HEK293 (cell line): ENCODE measurements at regions not wholly inside any gene's neighbourhood (a gene's known extent, or its start where the extent isn't known, plus 50 kb on each side); places are given as distances from the start of the nearest gene placed in this dataset.

Experiments
- CTCF ChIA-PET: fragments of 350-600 bp; formaldehyde crosslinking; extraction: SDS; loops from one replicate; lab custom pipeline; 2021; ENCODE audit warnings: antibody characterized with exemption; lab: Yijun Ruan, JAX
- POLR2A ChIA-PET: fragments of 300-600 bp; formaldehyde crosslinking; extraction: SDS; loops from one replicate; lab custom pipeline; 2020; ENCODE audit warnings: antibody characterized with exemption, inconsistent platforms; lab: Yijun Ruan, JAX
- H3K27ac ChIP-seq: fragments of 200-500 bp; sonication (Bioruptor generic); 2 replicates; pipeline ENCODE4 v1.5.1; 2014; ENCODE audit warnings: low read depth, low read length, control low read depth, inconsistent platforms; ENCODE audit errors: extremely low read depth
- H3K36me3 ChIP-seq, 2 experiments: fragments of 200-500 bp in 1 of 2; sonication (Bioruptor generic) in 1 of 2; 1 replicate in 1 of 2; 2 replicates in 1 of 2; pipeline ENCODE4 v1.5.1; 2014 to 2017; ENCODE audit warnings: inconsistent platforms in 2 of 2, low read length in 2 of 2; ENCODE audit not compliant: control insufficient read depth in 2 of 2, insufficient read depth in 1 of 2
- H3K4me1 ChIP-seq: fragments of 200-500 bp; sonication (Bioruptor generic); 2 replicates; pipeline ENCODE4 v1.5.1; 2014; ENCODE audit warnings: mild to moderate bottlenecking, low read length, inconsistent platforms; ENCODE audit not compliant: control insufficient read depth, insufficient read depth
- H3K4me3 ChIP-seq: 2 replicates; pipeline ENCODE4 v1.5.1; 2011; ENCODE audit warnings: low read depth, mild to moderate bottlenecking, control low read depth, low read length, moderate library complexity
- H3K9me3 ChIP-seq: fragments of 200-500 bp; sonication (Bioruptor generic); 2 replicates; pipeline ENCODE4 v1.5.1; 2014; ENCODE audit warnings: low read depth, low read length, inconsistent platforms; ENCODE audit not compliant: control insufficient read depth, insufficient read depth
- IKZF3 ChIP-seq: fragments of 450-650 bp; IDR thresholded peaks from 2 replicates; pipeline ENCODE4 v1.5.0; 2018; ENCODE audit warnings: missing biosample characterization, mild to moderate bottlenecking, missing genetic modification characterization, moderate library complexity
- KLF16 ChIP-seq: fragments of 450-650 bp; formaldehyde crosslinking; IDR thresholded peaks from 2 replicates; pipeline ENCODE4 v1.5.1; 2017; ENCODE audit warnings: missing biosample characterization, missing genetic modification characterization
- PRDM1 ChIP-seq: fragments of 450-650 bp; formaldehyde crosslinking; IDR thresholded peaks from 2 replicates; pipeline ENCODE4; 2016; ENCODE audit warnings: missing biosample characterization, missing genetic modification characterization
- PRDM10 ChIP-seq: fragments of 450-650 bp; formaldehyde crosslinking; IDR thresholded peaks from 2 replicates; pipeline ENCODE4 v1.5.1; 2016; ENCODE audit warnings: missing biosample characterization, missing genetic modification characterization
- PRDM2 ChIP-seq: fragments of 450-650 bp; formaldehyde crosslinking; IDR thresholded peaks from 2 replicates; pipeline ENCODE4 v1.5.1; 2016; ENCODE audit warnings: missing biosample characterization, missing genetic modification characterization, borderline replicate concordance
- ZBTB1 ChIP-seq: fragments of 450-650 bp; formaldehyde crosslinking; IDR thresholded peaks from 2 replicates; pipeline ENCODE4 v1.5.1; 2016; ENCODE audit warnings: missing biosample characterization, missing genetic modification characterization
- ZIC2 ChIP-seq: fragments of 450-650 bp; formaldehyde crosslinking; IDR thresholded peaks from 2 replicates; pipeline ENCODE4 v1.5.1; 2016; ENCODE audit warnings: missing biosample characterization, missing genetic modification characterization
- ZNF112 ChIP-seq: fragments of 450-650 bp; formaldehyde crosslinking; IDR thresholded peaks from 2 replicates; pipeline ENCODE4 v1.5.0; 2017; ENCODE audit warnings: missing biosample characterization, missing genetic modification characterization
- ZNF114 ChIP-seq: fragments of 450-650 bp; formaldehyde crosslinking; IDR thresholded peaks from 2 replicates; pipeline ENCODE4 v1.5.0; 2017; ENCODE audit warnings: missing biosample characterization, missing genetic modification characterization
- ZNF138 ChIP-seq: fragments of 450-650 bp; formaldehyde crosslinking; IDR thresholded peaks from 2 replicates; pipeline ENCODE4 v1.5.1; 2016; ENCODE audit warnings: missing biosample characterization, missing genetic modification characterization, borderline replicate concordance
- ZNF140 ChIP-seq: fragments of 450-650 bp; formaldehyde crosslinking; IDR thresholded peaks from 2 replicates; pipeline ENCODE4 v1.5.1; 2016; ENCODE audit warnings: missing biosample characterization, missing genetic modification characterization
- ZNF19 ChIP-seq: fragments of 450-650 bp; formaldehyde crosslinking; IDR thresholded peaks from 2 replicates; pipeline ENCODE4; 2016; ENCODE audit warnings: missing biosample characterization, missing genetic modification characterization, low read depth
- ZNF2 ChIP-seq: fragments of 450-650 bp; formaldehyde crosslinking; IDR thresholded peaks from 2 replicates; pipeline ENCODE4 v1.5.1; 2016; ENCODE audit warnings: missing biosample characterization, missing genetic modification characterization
- ZNF266 ChIP-seq: fragments of 450-650 bp; formaldehyde crosslinking; IDR thresholded peaks from 2 replicates; pipeline ENCODE4 v1.5.1; 2016; ENCODE audit warnings: missing biosample characterization, missing genetic modification characterization, low read depth
- ZNF292 ChIP-seq: fragments of 450-650 bp; formaldehyde crosslinking; IDR thresholded peaks from 2 replicates; pipeline ENCODE4 v1.5.1; 2016; ENCODE audit warnings: low read depth, missing biosample characterization, missing genetic modification characterization, borderline replicate concordance
- ZNF433 ChIP-seq: fragments of 450-650 bp; formaldehyde crosslinking; IDR thresholded peaks from 2 replicates; pipeline ENCODE4 v1.5.1; 2016; ENCODE audit warnings: missing biosample characterization, missing genetic modification characterization, low read depth
- ZNF514 ChIP-seq: fragments of 450-650 bp; formaldehyde crosslinking; IDR thresholded peaks from 2 replicates; pipeline ENCODE4 v1.5.1; 2016; ENCODE audit warnings: missing biosample characterization, missing genetic modification characterization
- ZNF529 ChIP-seq: fragments of 450-650 bp; formaldehyde crosslinking; IDR thresholded peaks from 2 replicates; pipeline ENCODE4 v1.5.1; 2017; ENCODE audit warnings: missing genetic modification characterization, missing biosample characterization; ENCODE audit not compliant: insufficient replicate concordance
- ZNF624 ChIP-seq: fragments of 450-650 bp; formaldehyde crosslinking; IDR thresholded peaks from 2 replicates; pipeline ENCODE4 v1.5.1; 2017; ENCODE audit warnings: missing biosample characterization, missing genetic modification characterization
- ZSCAN18 ChIP-seq: fragments of 450-650 bp; formaldehyde crosslinking; IDR thresholded peaks from 2 replicates; pipeline ENCODE4 v1.5.1; 2016; ENCODE audit warnings: missing biosample characterization, missing genetic modification characterization

- ChIA-PET POLR2A (no interaction called here), CTCF (no interaction called here)
- no peak for TF ChIP-seq ZNF19
- Histone ChIP-seq H3K4me3 (no peak overlapping the region), H3K27ac (no peak overlapping the region), H3K36me3 (no peaks in the 10 kb centered on the region), H3K4me1 (no peaks in the 10 kb centered on the region), H3K9me3 (no peaks in the 10 kb centered on the region)
These were observed 191.1 kb upstream of the FAT4 start for GRCh38 chr4:125123570-125124109.

- Histone ChIP-seq H3K9me3 (no peaks in the 10 kb centered on the region), H3K4me1 (no peaks in the 10 kb centered on the region), H3K4me3 (no peak overlapping the region), H3K27ac (no peak overlapping the region), H3K36me3 (no peaks in the 10 kb centered on the region)
- TF ChIP-seq ZNF114 (tag by site-specific recombination), result no peak
- TF ChIP-seq ZNF529 (tag by site-specific recombination), result no peak
- TF ChIP-seq IKZF3 (tag by site-specific recombination), result no peak
- TF ChIP-seq ZNF433 (tag by site-specific recombination), result no peak
- TF ChIP-seq ZNF266, result no peak
- TF ChIP-seq ZNF624, result no peak
- TF ChIP-seq ZNF138 (tag by site-specific recombination), result no peak
- no peak for TF ChIP-seq PRDM2 (tag by site-specific recombination)
- no peak for TF ChIP-seq ZBTB1 (tag by site-specific recombination)
- TF ChIP-seq ZNF112, result no peak
- TF ChIP-seq PRDM1 (tag by site-specific recombination), result no peak
- no peak for TF ChIP-seq ZNF292 (tag by site-specific recombination)
- no peak for TF ChIP-seq ZIC2 (tag by site-specific recombination)
- TF ChIP-seq ZNF514 (tag by site-specific recombination), result no peak
- TF ChIP-seq KLF16 (tag by site-specific recombination), result no peak
- TF ChIP-seq ZNF140 (tag by site-specific recombination), result no peak
- TF ChIP-seq ZSCAN18 (tag by site-specific recombination), result no peak
- TF ChIP-seq ZNF2, result no peak
- no peak for TF ChIP-seq PRDM10 (tag by site-specific recombination)
- CTCF ChIA-PET, result no interaction called here
- POLR2A ChIA-PET, result no interaction called here
These were observed 193.2 kb upstream of the FAT4 start for GRCh38 chr4:125121581-125121980.
